ENCODE measurements at regions not wholly inside any gene's neighbourhood (a gene's known extent, or its start where the extent isn't known, plus 50 kb on each side); places are given as distances from the start of the nearest gene placed in this dataset.

DNA sequence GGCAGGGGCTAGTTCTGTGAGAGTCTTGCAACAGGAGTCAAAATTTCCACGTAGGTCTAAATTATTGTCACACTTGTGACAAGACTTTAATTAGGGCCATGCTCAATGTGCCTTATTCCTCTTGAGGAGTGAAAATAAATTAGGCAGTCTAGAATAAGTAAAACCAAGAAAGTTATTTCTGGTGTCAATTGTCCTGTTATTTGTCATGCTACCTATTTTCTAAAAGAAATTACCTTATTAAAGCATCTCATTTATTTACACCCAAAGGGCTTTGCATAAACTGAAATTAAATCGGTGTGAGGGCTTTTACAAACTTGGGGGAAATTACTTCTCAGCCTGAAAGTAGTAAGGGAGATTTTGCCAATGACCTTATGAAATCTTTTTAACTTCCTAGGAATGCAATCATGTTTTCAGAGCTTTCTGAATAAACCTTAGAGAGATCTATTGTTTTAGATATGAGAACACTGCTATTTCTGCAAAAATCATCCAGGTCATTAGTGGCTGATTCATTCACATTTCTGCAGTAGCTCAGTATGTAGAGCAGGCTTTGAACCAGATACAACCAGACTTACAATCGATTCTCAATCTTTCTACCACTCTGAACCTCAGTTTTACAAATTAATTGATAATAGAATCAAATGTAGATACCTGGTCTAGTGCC lies 221.2 kb upstream of the SAMSN1 start:
- TF ChIP-seq, protein P1, sequence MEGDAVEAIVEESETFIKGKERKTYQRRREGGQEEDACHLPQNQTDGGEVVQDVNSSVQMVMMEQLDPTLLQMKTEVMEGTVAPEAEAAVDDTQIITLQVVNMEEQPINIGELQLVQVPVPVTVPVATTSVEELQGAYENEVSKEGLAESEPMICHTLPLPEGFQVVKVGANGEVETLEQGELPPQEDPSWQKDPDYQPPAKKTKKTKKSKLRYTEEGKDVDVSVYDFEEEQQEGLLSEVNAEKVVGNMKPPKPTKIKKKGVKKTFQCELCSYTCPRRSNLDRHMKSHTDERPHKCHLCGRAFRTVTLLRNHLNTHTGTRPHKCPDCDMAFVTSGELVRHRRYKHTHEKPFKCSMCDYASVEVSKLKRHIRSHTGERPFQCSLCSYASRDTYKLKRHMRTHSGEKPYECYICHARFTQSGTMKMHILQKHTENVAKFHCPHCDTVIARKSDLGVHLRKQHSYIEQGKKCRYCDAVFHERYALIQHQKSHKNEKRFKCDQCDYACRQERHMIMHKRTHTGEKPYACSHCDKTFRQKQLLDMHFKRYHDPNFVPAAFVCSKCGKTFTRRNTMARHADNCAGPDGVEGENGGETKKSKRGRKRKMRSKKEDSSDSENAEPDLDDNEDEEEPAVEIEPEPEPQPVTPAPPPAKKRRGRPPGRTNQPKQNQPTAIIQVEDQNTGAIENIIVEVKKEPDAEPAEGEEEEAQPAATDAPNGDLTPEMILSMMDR (conservative IDR thresholded peaks at IDR 0.05; ENCODE audit: low read depth, low read length) = no peak
- no peak overlapping the region for H3K4me2 ChIP-seq
- H3K4me3 ChIP-seq (IDR thresholded peaks at IDR 0.05; ENCODE audit: insufficient read depth, low read depth, low read length) = no peak overlapping the region
- no peaks in the 10 kb centered on the region for H3K79me2 ChIP-seq (ENCODE audit: insufficient read depth, low read depth)
- no peaks in the 10 kb centered on the region for H4K20me1 ChIP-seq (ENCODE audit: insufficient read depth)
- no peak overlapping the region for H3K9ac ChIP-seq
- no peak overlapping the region for H2AFZ ChIP-seq (ENCODE audit: low read depth)
- no peaks in the 10 kb centered on the region for H3K27me3 ChIP-seq (ENCODE audit: insufficient read depth, low read depth)
- H3K36me3 ChIP-seq (ENCODE audit: insufficient read depth) = no peaks in the 10 kb centered on the region
- peaks cover 30% of the 10 kb centered on the region for H3K4me1 ChIP-seq (ENCODE audit: low read depth, poor library complexity, severe bottlenecking)
- H3K27ac ChIP-seq = no peak overlapping the region

DNA sequence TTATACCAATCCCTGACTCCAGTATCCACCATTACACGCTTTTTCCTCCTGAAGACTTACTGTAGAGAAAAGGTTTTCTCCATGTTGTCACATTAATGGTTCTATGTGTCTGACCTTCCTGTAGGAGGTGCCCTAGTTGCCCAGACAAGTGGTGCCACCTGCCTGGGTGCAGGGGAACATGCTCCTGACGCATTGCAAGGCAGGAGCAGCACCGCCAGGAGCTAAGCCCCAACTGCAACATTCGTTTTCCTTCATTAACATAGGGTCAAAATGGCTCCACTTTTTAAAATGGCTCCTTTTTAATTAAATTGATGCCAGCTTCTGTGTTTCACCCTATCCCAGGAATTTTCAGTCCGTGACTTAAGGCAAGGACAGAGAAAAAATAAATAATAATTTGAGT lies 220.1 kb upstream of the SAMSN1 start:
- Histone ChIP-seq H3K79me2 (ENCODE audit: insufficient read depth, low read depth) (no peaks in the 10 kb centered on the region), H3K27me3 (ENCODE audit: insufficient read depth, low read depth) (no peaks in the 10 kb centered on the region), H4K20me1 (ENCODE audit: insufficient read depth) (no peaks in the 10 kb centered on the region), H3K36me3 (ENCODE audit: insufficient read depth) (no peaks in the 10 kb centered on the region), H3K4me3 (IDR thresholded peaks at IDR 0.05; ENCODE audit: insufficient read depth, low read depth, low read length) (no peak overlapping the region), H2AFZ (ENCODE audit: low read depth) (no peak overlapping the region), H3K4me2 (no peak overlapping the region), H3K27ac (no peak overlapping the region), H3K9ac (no peak overlapping the region), H3K4me1 (ENCODE audit: low read depth, poor library complexity, severe bottlenecking) (peaks cover 41% of the 10 kb centered on the region)
- TF ChIP-seq, protein P1 (conservative IDR thresholded peaks at IDR 0.05; ENCODE audit: low read depth, low read length) = no peak

DNA sequence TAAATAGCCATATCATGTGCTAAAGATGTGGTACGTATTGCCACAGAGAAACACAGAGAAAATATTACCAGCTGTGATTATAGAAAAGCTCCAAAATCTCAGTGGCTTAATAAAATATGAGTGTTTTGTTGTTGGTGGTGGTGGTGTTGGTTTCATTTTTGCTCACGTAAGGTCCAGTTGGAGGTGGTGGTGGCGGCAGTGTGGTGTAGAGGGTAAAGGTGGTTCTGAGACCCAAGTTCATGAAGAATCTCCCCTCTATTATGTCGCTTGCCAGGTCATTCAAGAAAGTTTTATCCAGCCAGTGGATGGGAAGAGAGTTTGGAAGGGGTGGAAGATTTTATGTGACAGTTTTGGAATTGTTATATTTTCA lies 217.6 kb upstream of the SAMSN1 start:
- H3K36me3 ChIP-seq (ENCODE audit: insufficient read depth) = no peaks in the 10 kb centered on the region
- no peak overlapping the region for H3K4me3 ChIP-seq (IDR thresholded peaks at IDR 0.05; ENCODE audit: insufficient read depth, low read depth, low read length)
- no peaks in the 10 kb centered on the region for H3K79me2 ChIP-seq (ENCODE audit: insufficient read depth, low read depth)
- no peaks in the 10 kb centered on the region for H4K20me1 ChIP-seq (ENCODE audit: insufficient read depth)
- no peaks in the 10 kb centered on the region for H3K27me3 ChIP-seq (ENCODE audit: insufficient read depth, low read depth)
- H2AFZ ChIP-seq (ENCODE audit: low read depth) = 0 out of 2 replicates have a peak overlapping the region, but pooled peaks have one; percentile 38
- H3K4me2 ChIP-seq = peak overlapping the region; percentile 80
- H3K4me1 ChIP-seq (ENCODE audit: low read depth, poor library complexity, severe bottlenecking) = peaks cover 60% of the 10 kb centered on the region
- TF ChIP-seq, protein P1 (conservative IDR thresholded peaks at IDR 0.05; ENCODE audit: low read depth, low read length) = no peak
- peak overlapping the region; percentile 28; the same call in 1 of the 2 replicates for H3K9ac ChIP-seq
- peak overlapping the region; percentile 74 for H3K27ac ChIP-seq

DNA sequence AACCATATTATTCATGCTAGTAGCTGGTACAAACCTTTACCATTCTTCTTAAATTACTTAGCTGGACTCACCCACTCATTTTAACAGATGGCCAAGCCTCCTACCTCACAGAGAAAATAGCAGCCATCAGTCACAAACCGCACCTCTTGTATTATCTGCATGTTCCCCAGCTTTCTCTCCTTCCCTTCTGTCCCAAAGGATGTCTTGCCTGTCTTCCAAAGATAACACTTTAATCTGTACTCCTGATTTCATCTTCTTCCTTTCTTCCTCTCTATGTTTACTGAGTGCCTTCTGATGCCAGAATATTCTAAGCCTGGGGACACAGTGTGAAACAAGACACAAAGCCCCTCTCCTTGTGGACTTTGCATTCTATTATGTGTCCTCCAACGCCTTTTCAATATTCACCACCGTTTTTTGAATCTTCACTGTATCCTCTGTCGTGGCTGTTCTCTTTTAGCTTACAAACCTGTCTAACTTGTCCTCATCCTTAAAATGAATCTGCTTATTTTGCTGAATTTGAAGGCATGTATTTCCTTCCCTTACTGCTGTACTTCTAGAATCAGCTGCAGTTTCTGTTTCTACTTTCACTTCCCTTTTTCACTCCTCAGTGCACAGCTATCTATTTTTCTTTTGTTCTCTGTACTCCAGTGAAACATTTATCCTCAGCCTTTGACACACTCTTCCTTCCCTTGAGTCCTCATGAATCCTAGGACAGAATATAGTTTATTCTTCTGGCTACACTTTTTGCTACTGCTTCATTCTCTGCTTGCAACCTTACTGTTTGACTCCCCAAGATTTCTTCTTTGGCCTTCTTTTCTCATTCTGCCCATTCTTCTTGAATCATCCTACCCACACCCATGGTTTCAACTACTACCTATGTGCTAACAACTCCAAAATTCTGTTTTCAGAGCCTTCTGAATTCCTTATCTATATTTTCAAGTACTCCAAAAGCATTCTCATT lies 216.9 kb upstream of the SAMSN1 start:
- H2AFZ ChIP-seq (ENCODE audit: low read depth) = peak overlapping the region; percentile 38; the same call in 1 of the 2 replicates
- H3K4me2 ChIP-seq = peak overlapping the region; percentile 80
- no peak overlapping the region for H3K4me3 ChIP-seq (IDR thresholded peaks at IDR 0.05; ENCODE audit: insufficient read depth, low read depth, low read length)

More for the DNA sequence above, 216.9 kb upstream of the SAMSN1 start:
- H3K27ac ChIP-seq = peak overlapping the region; percentile 74
- no peaks in the 10 kb centered on the region for H4K20me1 ChIP-seq (ENCODE audit: insufficient read depth)
- no peaks in the 10 kb centered on the region for H3K36me3 ChIP-seq (ENCODE audit: insufficient read depth)
- peaks cover 60% of the 10 kb centered on the region for H3K4me1 ChIP-seq (ENCODE audit: low read depth, poor library complexity, severe bottlenecking)
- TF ChIP-seq, protein P1 (conservative IDR thresholded peaks at IDR 0.05; ENCODE audit: low read depth, low read length) = no peak
- no peaks in the 10 kb centered on the region for H3K27me3 ChIP-seq (ENCODE audit: insufficient read depth, low read depth)
- peak overlapping the region; percentile 28; the same call in 1 of the 2 replicates for H3K9ac ChIP-seq
- no peaks in the 10 kb centered on the region for H3K79me2 ChIP-seq (ENCODE audit: insufficient read depth, low read depth)
